ENCODE measurements at regions not wholly inside any gene's neighbourhood (a gene's known extent, or its start where the extent isn't known, plus 50 kb on each side); places are given as distances from the start of the nearest gene placed in this dataset.

- no peak for ATAC-seq (ENCODE audit: low read depth)
- H4K8ac ChIP-seq (ENCODE audit: low read depth in 2 of 2, low read length in 2 of 2) = no peak overlapping the region
- H3K27me3 ChIP-seq (ENCODE audit: control insufficient read depth, insufficient read depth, low read length) = no peaks in the 10 kb centered on the region
- no peak overlapping the region for H3K4ac ChIP-seq (ENCODE audit: low read depth, low read length)
- ChIA-PET CTCF (no interaction called here), POLR2A (ENCODE audit: unreplicated experiment) (no interaction called here)
- H3K14ac ChIP-seq (replicated peaks; ENCODE audit: low read depth, low read length) = no peak overlapping the region
- H3K9me3 ChIP-seq (ENCODE audit: control insufficient read depth, insufficient read depth, low read length) = peaks cover 2% of the 10 kb centered on the region; the same call in 1 of the 2 replicates
- no CpG with 5 or more reads among the region's 8 CpGs for WGBS, 2 experiments (ENCODE audit: extremely low coverage in 2 of 2, insufficient read length in 1 of 2)
- in situ Hi-C loops (cut with MboI; ENCODE audit: low sequenced_read_pairs) (no loop called here), intact Hi-C loops (cut with micrococcal nuclease) (no loop called here), dilution Hi-C loops (cut with HindIII; ENCODE audit: low sequenced_read_pairs, unreplicated experiment) (no loop called here)
- no peaks in the 10 kb centered on the region for H3K36me3 ChIP-seq (ENCODE audit: control insufficient read depth, insufficient read depth, low read length)
- H3K79me1 ChIP-seq (ENCODE audit: low read depth in 1 of 2, low read length in 2 of 2) = no peaks in the 10 kb centered on the region
- H2AK5ac ChIP-seq (ENCODE audit: low read depth, low read length) = no peak overlapping the region
- H2BK15ac ChIP-seq (ENCODE audit: low read depth, low read length) = no peak overlapping the region
- H3K27ac ChIP-seq (ENCODE audit: insufficient read depth, low read length) = no peak overlapping the region
- H3K4me1 ChIP-seq (ENCODE audit: control insufficient read depth, insufficient read depth, low read length) = no peaks in the 10 kb centered on the region
- no peak overlapping the region for H2BK20ac ChIP-seq (ENCODE audit: low read depth, low read length)
- H3K23ac ChIP-seq (ENCODE audit: low read depth, low read length) = no peak overlapping the region
- no TSS peak for BruUV-seq (replicated peaks)
- H4K91ac ChIP-seq (ENCODE audit: insufficient read depth, low read depth, low read length) = no peak overlapping the region
- H4K20me1 ChIP-seq (ENCODE audit: insufficient read depth, low read length) = no peaks in the 10 kb centered on the region
- no peak for TF ChIP-seq CHD1 (IDR thresholded peaks at IDR 0.05; ENCODE audit: low read depth, low read length)
- no peak for TF ChIP-seq MAZ (IDR thresholded peaks at IDR 0.05; ENCODE audit: borderline replicate concordance, low read depth, low read length)
- TF ChIP-seq CTCF (conservative IDR thresholded peaks at IDR 0.05; ENCODE audit: low read depth, low read length) = no peak
- no peak for TF ChIP-seq RCOR1 (IDR thresholded peaks at IDR 0.05; ENCODE audit: insufficient replicate concordance, low read length)
- TF ChIP-seq RAD21 (IDR thresholded peaks at IDR 0.05; ENCODE audit: low read length) = no peak
- TF ChIP-seq SMC3 (IDR thresholded peaks at IDR 0.05; ENCODE audit: low read depth, low read length) = no peak
- no peak for TF ChIP-seq BHLHE40 (IDR thresholded peaks at IDR 0.05; ENCODE audit: low read depth, low read length)
- no peak overlapping the region for H2BK120ac ChIP-seq (ENCODE audit: low read depth, low read length)
- H3K56ac ChIP-seq (ENCODE audit: extremely low read depth, insufficient read depth, low read length) = no peak overlapping the region
- H2BK5ac ChIP-seq (ENCODE audit: low read depth, low read length, poor library complexity, severe bottlenecking) = no peak overlapping the region
- no peak overlapping the region for H3K18ac ChIP-seq (ENCODE audit: low read depth, low read length)
- no peak overlapping the region for H3K9ac ChIP-seq (ENCODE audit: low read depth, low read length)
- no peak overlapping the region for H3K4me3 ChIP-seq (ENCODE audit: insufficient read depth, low read depth, low read length)
- H3K4me2 ChIP-seq (ENCODE audit: low read depth, low read length) = no peak overlapping the region
- no peak overlapping the region for H2AFZ ChIP-seq (replicated peaks; ENCODE audit: low read length, poor library complexity)
- H2AK9ac ChIP-seq (replicated peaks; ENCODE audit: low read depth, low read length, poor library complexity) = no peak overlapping the region
- H3K9me1 ChIP-seq (ENCODE audit: insufficient read depth, low read length) = no peaks in the 10 kb centered on the region
- DNase-seq = no peak
- H4K5ac ChIP-seq (ENCODE audit: low read depth, low read length) = no peak overlapping the region
Observed at GRCh38 chr1:213931836-213932235, 55.9 kb upstream of the PROX1 start.

All from IMR-90 (cell line).